ENCODE measurements at regions not wholly inside any gene's neighbourhood (a gene's known extent, or its start where the extent isn't known, plus 50 kb on each side); places are given as distances from the start of the nearest gene placed in this dataset.
A peak's percentile ranks its signal among the peaks of the same experiment; 100 is the strongest.

DNA sequence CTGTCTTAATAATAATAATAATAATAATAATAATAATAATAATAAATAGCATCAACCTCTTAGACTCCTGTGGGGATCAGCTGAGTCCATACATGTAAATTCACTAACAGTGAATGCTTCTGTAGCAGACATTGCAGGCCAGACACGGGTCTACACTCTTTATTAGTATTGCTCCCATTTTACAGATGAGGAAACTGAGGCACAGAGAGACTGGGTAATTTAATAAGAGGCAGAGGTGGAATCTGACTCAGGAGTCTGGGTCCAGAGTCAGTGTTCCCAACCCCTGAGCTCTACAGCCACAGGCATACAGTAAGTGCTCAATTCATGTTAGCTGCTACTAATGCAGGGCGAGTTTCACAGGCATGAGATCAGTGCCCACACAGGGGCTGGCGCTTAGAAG is 123.2 kb upstream of the MAP1LC3B2 start:
- Histone ChIP-seq H4K20me1 (ENCODE audit: insufficient read depth, poor library complexity, severe bottlenecking) (no peaks in the 10 kb centered on the region), H3K4me1 (ENCODE audit: insufficient read depth) (peaks cover 27% of the 10 kb centered on the region), H2AFZ (no peak overlapping the region), H3K4me3 (no peak overlapping the region), H3K27me3 (no peaks in the 10 kb centered on the region), H3K27ac (no peak overlapping the region), H3K4me2 (no peak overlapping the region), H3K36me3 (replicated peaks; ENCODE audit: insufficient read depth, low read depth) (no peaks in the 10 kb centered on the region), H3K9me2 (replicated peaks; ENCODE audit: insufficient read depth) (no peaks in the 10 kb centered on the region), H3K9me3 (ENCODE audit: low read depth) (no peaks in the 10 kb centered on the region), H3K79me2 (no peaks in the 10 kb centered on the region)
- DNase-seq (ENCODE audit: low spot score): no peak
- 98% methylated on average over 3 of the region's 3 CpGs for WGBS (ENCODE audit: low lambda C conversion rate, missing lambda C conversion rate)
- TF ChIP-seq, protein P1, sequence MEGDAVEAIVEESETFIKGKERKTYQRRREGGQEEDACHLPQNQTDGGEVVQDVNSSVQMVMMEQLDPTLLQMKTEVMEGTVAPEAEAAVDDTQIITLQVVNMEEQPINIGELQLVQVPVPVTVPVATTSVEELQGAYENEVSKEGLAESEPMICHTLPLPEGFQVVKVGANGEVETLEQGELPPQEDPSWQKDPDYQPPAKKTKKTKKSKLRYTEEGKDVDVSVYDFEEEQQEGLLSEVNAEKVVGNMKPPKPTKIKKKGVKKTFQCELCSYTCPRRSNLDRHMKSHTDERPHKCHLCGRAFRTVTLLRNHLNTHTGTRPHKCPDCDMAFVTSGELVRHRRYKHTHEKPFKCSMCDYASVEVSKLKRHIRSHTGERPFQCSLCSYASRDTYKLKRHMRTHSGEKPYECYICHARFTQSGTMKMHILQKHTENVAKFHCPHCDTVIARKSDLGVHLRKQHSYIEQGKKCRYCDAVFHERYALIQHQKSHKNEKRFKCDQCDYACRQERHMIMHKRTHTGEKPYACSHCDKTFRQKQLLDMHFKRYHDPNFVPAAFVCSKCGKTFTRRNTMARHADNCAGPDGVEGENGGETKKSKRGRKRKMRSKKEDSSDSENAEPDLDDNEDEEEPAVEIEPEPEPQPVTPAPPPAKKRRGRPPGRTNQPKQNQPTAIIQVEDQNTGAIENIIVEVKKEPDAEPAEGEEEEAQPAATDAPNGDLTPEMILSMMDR (IDR thresholded peaks at IDR 0.05; ENCODE audit: poor library complexity): no peak
- TF ChIP-seq EZH2phosphoT487 (IDR thresholded peaks at IDR 0.05; ENCODE audit: low read depth, severe bottlenecking, unreplicated experiment): no peak
- no peak for TF ChIP-seq EZH2 (IDR thresholded peaks at IDR 0.05; ENCODE audit: borderline replicate concordance)

DNA sequence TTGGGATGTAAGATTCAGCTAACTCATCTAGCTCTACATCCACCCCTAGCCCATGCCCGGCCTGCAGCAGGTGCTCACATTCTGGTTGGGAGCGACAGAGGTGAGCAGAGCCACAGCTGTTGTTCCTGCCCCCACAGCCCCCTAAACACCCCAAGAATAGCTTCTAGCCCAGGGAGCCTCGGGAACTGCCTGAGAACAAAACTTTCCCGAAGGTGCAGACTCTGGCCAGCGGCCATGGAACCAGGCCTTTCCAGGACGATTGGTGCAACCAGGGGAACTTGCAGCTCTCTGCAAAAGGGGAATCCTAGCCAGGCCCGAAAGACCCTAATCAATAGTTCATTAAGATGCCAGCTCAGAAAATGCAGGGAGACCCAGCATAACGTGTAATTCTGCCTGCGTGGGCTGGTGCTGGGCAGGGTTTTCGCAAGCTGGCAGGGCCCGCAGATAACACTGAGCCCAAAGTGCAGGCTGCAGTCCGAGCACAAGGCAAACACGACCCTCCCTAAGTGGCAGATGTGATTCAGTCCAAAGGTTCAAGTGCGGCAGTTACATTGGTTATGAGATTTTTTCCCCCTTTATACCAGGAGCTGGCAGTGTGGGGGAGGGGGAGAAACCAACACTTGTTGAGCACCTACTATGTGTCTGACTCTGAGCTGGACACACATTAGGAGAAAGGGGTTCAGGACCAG is 122.5 kb upstream of the MAP1LC3B2 start:
- TF ChIP-seq, protein P1 (IDR thresholded peaks at IDR 0.05; ENCODE audit: poor library complexity): no peak
- no peak for TF ChIP-seq EZH2 (IDR thresholded peaks at IDR 0.05; ENCODE audit: borderline replicate concordance)
- no peak for TF ChIP-seq EZH2phosphoT487 (IDR thresholded peaks at IDR 0.05; ENCODE audit: low read depth, severe bottlenecking, unreplicated experiment)
- Histone ChIP-seq H3K79me2 (no peaks in the 10 kb centered on the region), H3K4me3 (no peak overlapping the region), H3K4me2 (no peak overlapping the region), H3K4me1 (ENCODE audit: insufficient read depth) (peaks cover 27% of the 10 kb centered on the region), H4K20me1 (ENCODE audit: insufficient read depth, poor library complexity, severe bottlenecking) (no peaks in the 10 kb centered on the region), H3K9me2 (replicated peaks; ENCODE audit: insufficient read depth) (no peaks in the 10 kb centered on the region), H3K27ac (peak overlapping the region; percentile 68), H3K27me3 (no peaks in the 10 kb centered on the region), H3K36me3 (replicated peaks; ENCODE audit: insufficient read depth, low read depth) (no peaks in the 10 kb centered on the region), H3K9me3 (ENCODE audit: low read depth) (no peaks in the 10 kb centered on the region), H2AFZ (no peak overlapping the region)
- DNase-seq (ENCODE audit: low spot score): peak; percentile 52
- 69% methylated on average over 14 of the region's 14 CpGs for WGBS (ENCODE audit: low lambda C conversion rate, missing lambda C conversion rate)

DNA sequence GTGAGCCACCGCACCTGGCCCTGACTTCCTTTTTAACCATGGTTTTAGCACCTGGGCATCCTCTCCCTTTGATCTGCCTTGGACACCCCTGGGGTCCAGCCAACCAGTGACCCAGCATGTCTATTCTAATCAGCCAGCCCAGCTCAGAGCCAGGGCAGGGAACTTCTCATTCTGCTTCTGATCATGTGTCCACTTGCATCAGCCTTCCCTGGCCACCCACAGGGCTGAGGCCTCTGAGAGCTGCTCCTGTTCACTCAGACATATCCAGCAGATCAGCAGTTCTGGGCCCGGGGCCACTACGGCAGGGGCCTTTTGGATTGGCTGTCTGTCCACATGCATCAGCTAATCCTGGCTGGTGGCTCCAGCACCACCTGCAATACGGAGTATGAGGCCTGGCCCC is 117.9 kb upstream of the MAP1LC3B2 start:
- Histone ChIP-seq H2AFZ (no peak overlapping the region), H3K4me3 (no peak overlapping the region), H3K9me2 (replicated peaks; ENCODE audit: insufficient read depth) (no peaks in the 10 kb centered on the region)

More for the DNA sequence above, 117.9 kb upstream of the MAP1LC3B2 start:
- Histone ChIP-seq H3K4me2 (no peak overlapping the region), H3K36me3 (replicated peaks; ENCODE audit: insufficient read depth, low read depth) (no peaks in the 10 kb centered on the region), H3K27me3 (no peaks in the 10 kb centered on the region), H3K9me3 (ENCODE audit: low read depth) (no peaks in the 10 kb centered on the region), H3K27ac (no peak overlapping the region), H3K79me2 (no peaks in the 10 kb centered on the region), H4K20me1 (ENCODE audit: insufficient read depth, poor library complexity, severe bottlenecking) (no peaks in the 10 kb centered on the region), H3K4me1 (ENCODE audit: insufficient read depth) (peaks cover 5% of the 10 kb centered on the region)
- no peak for TF ChIP-seq EZH2phosphoT487 (IDR thresholded peaks at IDR 0.05; ENCODE audit: low read depth, severe bottlenecking, unreplicated experiment)
- TF ChIP-seq, protein P1 (IDR thresholded peaks at IDR 0.05; ENCODE audit: poor library complexity): no peak
- WGBS (ENCODE audit: low lambda C conversion rate, missing lambda C conversion rate): 56% methylated on average over 4 of the region's 4 CpGs
- no peak for DNase-seq (ENCODE audit: low spot score)

All from hepatocyte (in vitro differentiated cells).